ENCODE measurements at regions not wholly inside any gene's neighbourhood (a gene's known extent, or its start where the extent isn't known, plus 50 kb on each side); places are given as distances from the start of the nearest gene placed in this dataset.

DNA sequence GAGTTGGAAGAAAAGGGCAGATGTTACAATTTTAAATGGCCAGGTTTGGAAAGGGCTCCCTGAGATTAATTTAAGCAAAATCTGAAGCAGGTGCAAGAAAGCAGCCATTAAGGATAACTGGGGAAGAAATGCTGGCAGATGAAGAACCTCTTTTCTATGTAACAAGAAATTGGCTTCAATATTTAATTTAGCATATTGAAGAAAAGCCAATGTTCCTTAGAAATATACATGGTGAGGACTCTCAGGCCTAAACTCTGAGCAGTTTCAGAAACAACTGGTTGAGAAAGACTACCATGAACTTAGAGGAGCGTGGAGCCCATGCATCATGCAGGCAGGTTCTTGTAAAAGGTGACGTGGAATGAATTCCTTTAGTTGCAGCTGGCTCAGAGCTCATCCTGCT is 152.8 kb downstream of the LRIG3 start:
- H3K4me3 ChIP-seq (ENCODE audit: low read depth, low read length), result no peak overlapping the region
- no peak for DNase-seq (ENCODE audit: low read depth)
- TF ChIP-seq, protein P1, sequence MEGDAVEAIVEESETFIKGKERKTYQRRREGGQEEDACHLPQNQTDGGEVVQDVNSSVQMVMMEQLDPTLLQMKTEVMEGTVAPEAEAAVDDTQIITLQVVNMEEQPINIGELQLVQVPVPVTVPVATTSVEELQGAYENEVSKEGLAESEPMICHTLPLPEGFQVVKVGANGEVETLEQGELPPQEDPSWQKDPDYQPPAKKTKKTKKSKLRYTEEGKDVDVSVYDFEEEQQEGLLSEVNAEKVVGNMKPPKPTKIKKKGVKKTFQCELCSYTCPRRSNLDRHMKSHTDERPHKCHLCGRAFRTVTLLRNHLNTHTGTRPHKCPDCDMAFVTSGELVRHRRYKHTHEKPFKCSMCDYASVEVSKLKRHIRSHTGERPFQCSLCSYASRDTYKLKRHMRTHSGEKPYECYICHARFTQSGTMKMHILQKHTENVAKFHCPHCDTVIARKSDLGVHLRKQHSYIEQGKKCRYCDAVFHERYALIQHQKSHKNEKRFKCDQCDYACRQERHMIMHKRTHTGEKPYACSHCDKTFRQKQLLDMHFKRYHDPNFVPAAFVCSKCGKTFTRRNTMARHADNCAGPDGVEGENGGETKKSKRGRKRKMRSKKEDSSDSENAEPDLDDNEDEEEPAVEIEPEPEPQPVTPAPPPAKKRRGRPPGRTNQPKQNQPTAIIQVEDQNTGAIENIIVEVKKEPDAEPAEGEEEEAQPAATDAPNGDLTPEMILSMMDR (IDR thresholded peaks at IDR 0.05; ENCODE audit: insufficient read depth, low read length, poor library complexity, severe bottlenecking), result no peak
- H3K27me3 ChIP-seq (ENCODE audit: control insufficient read depth, insufficient read depth, low read length), result no peaks in the 10 kb centered on the region
- no peaks in the 10 kb centered on the region for H3K36me3 ChIP-seq (ENCODE audit: control insufficient read depth, insufficient read depth, low read length)

DNA sequence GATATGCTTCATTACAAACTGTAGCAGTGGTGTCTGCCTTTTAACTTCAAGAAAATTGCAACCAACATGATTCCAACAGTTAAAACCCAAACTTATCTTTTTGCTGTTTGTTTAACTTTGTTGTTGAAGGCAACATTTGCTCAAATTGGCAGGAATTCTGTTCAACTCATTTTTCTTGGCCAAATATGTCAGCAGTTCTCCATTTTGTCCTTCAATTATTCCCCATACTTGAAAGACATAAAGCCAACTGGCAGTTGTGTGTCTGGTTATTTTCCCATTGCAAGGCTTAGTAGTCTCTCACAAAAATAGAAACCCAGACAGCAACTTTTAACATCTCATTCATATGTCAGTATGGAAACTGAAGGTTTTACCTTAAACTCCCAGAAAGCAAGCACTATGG is 146.3 kb downstream of the LRIG3 start:
- Histone ChIP-seq H3K4me3 (ENCODE audit: low read depth, low read length) (no peak overlapping the region), H3K27me3 (ENCODE audit: control insufficient read depth, insufficient read depth, low read length) (no peaks in the 10 kb centered on the region), H3K36me3 (ENCODE audit: control insufficient read depth, insufficient read depth, low read length) (no peaks in the 10 kb centered on the region)
- no peak for DNase-seq (ENCODE audit: low read depth)
- TF ChIP-seq, protein P1 (IDR thresholded peaks at IDR 0.05; ENCODE audit: insufficient read depth, low read length, poor library complexity, severe bottlenecking), result no peak

DNA sequence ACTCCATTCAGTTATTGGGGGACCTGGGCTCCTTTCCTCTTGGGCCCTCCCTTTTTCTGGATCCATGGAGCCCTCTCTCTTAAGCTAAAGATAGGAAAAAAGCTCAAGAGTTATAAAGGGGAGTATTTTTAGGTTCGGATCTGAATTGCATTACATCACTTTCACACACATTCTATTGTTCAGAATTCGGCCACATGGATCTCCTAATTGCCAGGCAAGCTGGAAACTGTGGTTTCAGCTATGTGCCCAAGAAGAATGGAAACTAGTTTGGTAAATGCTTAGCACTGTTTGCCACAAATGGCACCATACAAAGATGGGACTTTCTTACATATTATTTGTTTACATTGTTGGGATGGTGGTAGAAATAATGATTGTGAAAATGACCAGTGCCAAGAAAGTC is 145.6 kb downstream of the LRIG3 start:
- peak; percentile 26 for DNase-seq (ENCODE audit: low read depth)
- TF ChIP-seq, protein P1 (IDR thresholded peaks at IDR 0.05; ENCODE audit: insufficient read depth, low read length, poor library complexity, severe bottlenecking), result no peak
- Histone ChIP-seq H3K27me3 (ENCODE audit: control insufficient read depth, insufficient read depth, low read length) (no peaks in the 10 kb centered on the region), H3K36me3 (ENCODE audit: control insufficient read depth, insufficient read depth, low read length) (no peaks in the 10 kb centered on the region), H3K4me3 (ENCODE audit: low read depth, low read length) (no peak overlapping the region)

DNA sequence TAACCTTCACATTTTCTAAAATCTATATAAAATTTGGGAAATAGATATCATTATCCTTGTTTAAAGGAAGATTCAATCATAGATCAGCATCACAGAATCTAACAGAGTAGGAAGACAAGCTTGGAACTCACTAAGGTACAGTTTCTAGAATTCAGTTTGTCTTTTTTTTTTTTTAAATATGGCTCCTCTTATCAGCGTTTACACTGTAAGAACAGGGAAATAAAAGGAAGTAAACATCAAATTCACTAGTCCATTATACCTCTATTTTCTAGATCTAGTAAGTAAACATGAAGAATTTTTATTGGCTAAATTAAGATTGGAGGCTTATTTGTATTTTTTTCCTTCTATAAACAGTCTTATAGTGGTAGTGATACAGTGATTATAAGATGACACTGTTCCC is 144.9 kb downstream of the LRIG3 start:
- H3K27me3 ChIP-seq (ENCODE audit: control insufficient read depth, insufficient read depth, low read length), result no peaks in the 10 kb centered on the region
- TF ChIP-seq, protein P1 (IDR thresholded peaks at IDR 0.05; ENCODE audit: insufficient read depth, low read length, poor library complexity, severe bottlenecking), result no peak

DNA sequence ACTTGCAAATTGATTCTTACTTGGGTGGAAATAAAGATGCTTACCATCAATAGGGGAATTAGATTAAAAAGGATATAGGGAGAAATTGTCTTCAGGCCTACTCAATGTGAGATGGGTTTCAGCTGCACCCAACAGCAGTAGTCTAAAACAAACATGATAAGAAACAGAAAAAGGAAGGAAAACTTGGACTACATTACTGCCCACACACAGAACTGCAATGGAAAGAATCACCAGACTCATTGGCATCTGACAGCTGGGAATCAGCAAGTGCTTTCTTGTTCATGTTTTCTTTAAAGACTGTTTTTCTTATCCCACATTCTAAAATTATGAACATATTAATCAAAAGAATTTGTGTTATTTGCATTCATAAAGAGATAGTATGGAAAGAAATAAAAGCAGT is 144.2 kb downstream of the LRIG3 start:
- H3K36me3 ChIP-seq (ENCODE audit: control insufficient read depth, insufficient read depth, low read length), result no peaks in the 10 kb centered on the region
- H3K4me3 ChIP-seq (ENCODE audit: low read depth, low read length), result no peak overlapping the region
- TF ChIP-seq, protein P1 (IDR thresholded peaks at IDR 0.05; ENCODE audit: insufficient read depth, low read length, poor library complexity, severe bottlenecking), result no peak
- no peak for DNase-seq (ENCODE audit: low read depth)
- H3K27me3 ChIP-seq (ENCODE audit: control insufficient read depth, insufficient read depth, low read length), result no peaks in the 10 kb centered on the region

More for the DNA sequence above, 144.9 kb downstream of the LRIG3 start:
- no peaks in the 10 kb centered on the region for H3K36me3 ChIP-seq (ENCODE audit: control insufficient read depth, insufficient read depth, low read length)
- no peak for DNase-seq (ENCODE audit: low read depth)
- no peak overlapping the region for H3K4me3 ChIP-seq (ENCODE audit: low read depth, low read length)

DNA sequence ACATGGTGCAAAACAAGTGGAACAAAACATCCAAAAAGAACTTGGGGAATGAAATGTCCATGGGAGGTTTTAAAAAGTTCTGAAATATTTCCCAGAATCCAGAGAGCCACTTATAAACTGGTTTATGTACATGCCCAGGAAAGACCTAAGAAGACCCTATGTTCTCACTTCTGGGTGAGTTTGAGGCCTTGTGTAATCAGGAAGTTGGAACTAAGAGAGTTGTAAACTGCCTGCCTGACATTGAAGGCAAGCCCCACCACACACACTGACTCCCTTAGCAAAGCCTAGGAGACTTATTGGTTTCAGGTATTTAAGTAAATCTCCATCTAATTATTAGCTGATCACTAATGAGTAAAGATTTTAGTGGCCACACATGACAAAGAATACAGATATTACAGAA is 142.5 kb downstream of the LRIG3 start:
- no peak for DNase-seq (ENCODE audit: low read depth)
- no peaks in the 10 kb centered on the region for H3K27me3 ChIP-seq (ENCODE audit: control insufficient read depth, insufficient read depth, low read length)
- H3K4me3 ChIP-seq (ENCODE audit: low read depth, low read length), result no peak overlapping the region
- TF ChIP-seq, protein P1 (IDR thresholded peaks at IDR 0.05; ENCODE audit: insufficient read depth, low read length, poor library complexity, severe bottlenecking), result no peak
- no peaks in the 10 kb centered on the region for H3K36me3 ChIP-seq (ENCODE audit: control insufficient read depth, insufficient read depth, low read length)

Data from kidney epithelial cell (primary cell).